GM12865 (cell line): ENCODE measurements at regions not wholly inside any gene's neighbourhood (a gene's known extent, or its start where the extent isn't known, plus 50 kb on each side); places are given as distances from the start of the nearest gene placed in this dataset.

Source experiments
- DNase-seq: peaks from one replicate; pipeline ENCODE4 v3.0.0; 2010; ENCODE audit warnings: low read depth
- H3K4me3 ChIP-seq: 2 replicates; pipeline ENCODE4 v1.5.1; 2011; ENCODE audit warnings: mild to moderate bottlenecking, low read depth, low read length, control low read depth
- TF ChIP-seq, protein P1 (sequence below): IDR thresholded peaks from 2 replicates; pipeline ENCODE4 v1.5.1; 2011; ENCODE audit warnings: low read length, control low read depth, low read depth, inconsistent platforms; ENCODE audit not compliant: insufficient read depth; ENCODE audit errors: missing control alignments

DNA sequence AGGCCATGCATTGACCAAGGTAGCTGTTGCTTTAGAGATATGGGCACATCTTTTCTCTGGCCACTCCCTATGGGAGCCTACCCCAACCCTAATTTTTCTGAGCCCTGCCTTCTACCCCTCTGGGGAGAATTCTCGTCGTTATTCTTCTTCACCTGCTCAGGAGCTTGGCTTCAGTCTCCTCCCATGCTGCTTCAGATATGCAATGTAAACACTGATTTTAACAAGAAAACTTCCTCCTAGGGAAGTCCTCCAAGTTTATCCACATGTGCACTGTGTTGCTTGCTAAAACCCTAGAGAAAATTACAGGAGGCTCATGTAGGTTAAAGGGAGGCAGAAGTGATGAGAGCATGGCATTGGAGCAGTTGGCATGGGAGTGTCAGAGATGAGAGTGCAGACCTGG lies 445.2 kb upstream of the MDFIC2 start:
- H3K4me3 ChIP-seq, result no peak overlapping the region
- DNase-seq, result no peak
- TF ChIP-seq, protein P1, sequence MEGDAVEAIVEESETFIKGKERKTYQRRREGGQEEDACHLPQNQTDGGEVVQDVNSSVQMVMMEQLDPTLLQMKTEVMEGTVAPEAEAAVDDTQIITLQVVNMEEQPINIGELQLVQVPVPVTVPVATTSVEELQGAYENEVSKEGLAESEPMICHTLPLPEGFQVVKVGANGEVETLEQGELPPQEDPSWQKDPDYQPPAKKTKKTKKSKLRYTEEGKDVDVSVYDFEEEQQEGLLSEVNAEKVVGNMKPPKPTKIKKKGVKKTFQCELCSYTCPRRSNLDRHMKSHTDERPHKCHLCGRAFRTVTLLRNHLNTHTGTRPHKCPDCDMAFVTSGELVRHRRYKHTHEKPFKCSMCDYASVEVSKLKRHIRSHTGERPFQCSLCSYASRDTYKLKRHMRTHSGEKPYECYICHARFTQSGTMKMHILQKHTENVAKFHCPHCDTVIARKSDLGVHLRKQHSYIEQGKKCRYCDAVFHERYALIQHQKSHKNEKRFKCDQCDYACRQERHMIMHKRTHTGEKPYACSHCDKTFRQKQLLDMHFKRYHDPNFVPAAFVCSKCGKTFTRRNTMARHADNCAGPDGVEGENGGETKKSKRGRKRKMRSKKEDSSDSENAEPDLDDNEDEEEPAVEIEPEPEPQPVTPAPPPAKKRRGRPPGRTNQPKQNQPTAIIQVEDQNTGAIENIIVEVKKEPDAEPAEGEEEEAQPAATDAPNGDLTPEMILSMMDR, result no peak

DNA sequence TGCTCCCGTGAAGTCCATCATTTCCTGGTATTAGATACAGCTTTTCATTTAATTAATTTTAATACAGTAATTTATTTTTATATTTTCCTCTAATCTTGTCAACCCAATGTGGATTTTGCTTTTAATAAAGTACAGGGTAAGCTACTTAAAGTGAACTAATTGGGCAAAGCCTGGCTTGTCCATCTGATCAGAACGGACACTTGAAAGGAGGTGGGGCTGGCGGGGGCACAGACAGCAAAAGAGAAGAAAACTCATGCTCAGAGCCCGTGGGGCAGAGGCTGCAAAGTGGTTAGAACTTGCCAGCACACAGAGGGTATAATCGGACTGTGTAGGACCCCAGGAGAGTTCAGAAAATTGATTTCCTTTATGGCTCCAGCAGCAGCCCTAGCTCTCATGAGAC lies 443.1 kb upstream of the MDFIC2 start:
- no peak overlapping the region for H3K4me3 ChIP-seq
- DNase-seq, result no peak
- TF ChIP-seq, protein P1, result no peak

DNA sequence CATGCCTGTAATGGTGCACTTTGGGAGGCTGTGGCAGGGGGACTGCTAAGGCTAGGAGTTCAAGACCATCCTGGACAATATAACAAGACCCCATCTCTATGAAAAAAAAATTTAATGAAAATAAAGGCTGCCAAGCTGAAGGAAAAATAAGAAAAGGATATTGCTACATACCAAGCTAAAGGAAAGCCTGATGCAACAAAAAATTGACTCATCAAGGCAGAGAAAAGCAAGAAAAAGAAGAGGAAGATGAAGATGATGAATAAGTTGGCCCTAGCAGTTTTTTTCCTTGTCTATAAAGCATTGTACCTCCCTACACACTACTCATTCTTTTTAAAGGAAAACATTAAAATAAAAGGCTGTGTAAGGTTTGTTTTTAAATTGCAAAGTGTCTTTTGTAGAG lies 441.9 kb upstream of the MDFIC2 start:
- H3K4me3 ChIP-seq, result no peak overlapping the region
- TF ChIP-seq, protein P1, result no peak
- no peak for DNase-seq

DNA sequence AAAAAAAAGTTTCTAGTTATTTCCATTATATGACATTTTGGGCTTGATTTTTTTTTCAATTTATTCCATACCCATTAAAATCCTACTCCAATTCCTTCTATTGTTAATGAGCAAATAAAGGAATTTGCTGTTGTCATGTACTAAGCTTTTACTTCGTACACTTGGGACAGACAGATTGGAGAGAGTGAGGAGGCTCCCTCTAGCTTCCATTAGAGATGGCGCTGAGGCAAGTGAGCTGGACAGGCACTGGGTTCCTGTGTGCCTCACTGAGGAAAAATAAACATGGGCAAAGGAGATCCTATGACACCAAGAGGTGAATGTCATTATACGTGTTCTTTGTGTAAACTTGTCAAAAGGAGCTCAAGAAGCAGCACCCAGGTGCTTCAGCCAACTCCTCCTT lies 441.1 kb upstream of the MDFIC2 start:
- DNase-seq, result no peak
- TF ChIP-seq, protein P1, result no peak
- H3K4me3 ChIP-seq, result no peak overlapping the region

DNA sequence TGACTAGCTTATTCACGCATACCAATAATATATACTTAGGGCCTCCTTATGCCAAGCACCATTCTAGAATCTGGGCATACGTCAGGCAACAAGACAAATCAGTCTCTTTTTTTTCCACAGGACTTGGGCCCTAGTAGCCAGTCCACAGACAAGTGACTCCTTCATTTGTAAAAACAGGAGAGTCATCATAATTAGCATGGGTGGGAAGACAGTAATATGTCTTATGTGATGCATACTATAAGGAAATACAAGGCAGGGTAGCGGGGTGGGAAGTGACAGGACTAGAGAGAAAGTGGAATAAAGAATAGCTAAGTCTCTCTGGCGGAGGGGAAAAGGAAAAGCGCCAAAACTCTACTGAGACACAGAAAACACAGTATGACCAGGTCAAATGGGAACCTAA lies 439.6 kb upstream of the MDFIC2 start:
- no peak overlapping the region for H3K4me3 ChIP-seq
- DNase-seq, result no peak
- TF ChIP-seq, protein P1, result no peak

DNA sequence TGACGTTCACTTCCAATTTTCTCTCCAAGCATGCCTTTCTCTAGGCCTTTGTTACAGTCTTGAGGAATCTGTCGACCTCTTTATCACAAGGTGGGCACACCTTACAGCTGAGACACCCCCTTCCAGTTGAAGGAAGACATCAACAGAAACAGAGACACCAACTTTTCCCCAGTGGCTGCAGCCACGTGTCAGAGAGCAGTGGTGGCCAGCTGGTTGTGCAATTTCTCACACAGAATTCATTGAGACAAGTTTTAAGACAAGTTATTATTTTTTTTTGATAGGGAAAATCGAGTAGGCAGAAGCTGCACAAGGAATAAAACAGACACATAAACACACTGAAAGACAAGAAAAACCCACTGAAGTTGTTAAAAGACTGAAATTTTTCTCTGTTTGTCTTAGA lies 436.7 kb upstream of the MDFIC2 start:
- no peak overlapping the region for H3K4me3 ChIP-seq
- TF ChIP-seq, protein P1, result no peak
- DNase-seq, result no peak

DNA sequence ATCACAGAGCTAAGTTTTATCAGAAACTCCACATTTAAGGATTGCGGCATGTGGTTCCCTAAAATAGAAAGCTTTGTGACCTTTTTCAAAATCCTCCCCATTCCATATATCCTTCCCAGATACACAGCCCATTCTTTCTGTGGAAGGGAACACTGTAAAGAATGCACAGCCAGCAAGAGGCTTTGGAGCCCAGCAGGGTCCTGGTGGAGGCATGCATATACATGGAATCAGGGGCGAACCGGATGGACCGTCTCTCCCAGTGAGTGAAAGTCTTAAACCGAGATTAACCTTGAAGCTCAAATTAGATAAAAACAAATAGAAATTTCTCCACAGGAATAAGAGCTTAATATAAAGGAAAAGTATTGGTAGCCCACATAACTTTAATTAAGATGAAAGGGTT lies 436.2 kb upstream of the MDFIC2 start:
- TF ChIP-seq, protein P1, result no peak
- DNase-seq, result no peak
- no peak overlapping the region for H3K4me3 ChIP-seq
